ENCODE measurements at regions not wholly inside any gene's neighbourhood (a gene's known extent, or its start where the extent isn't known, plus 50 kb on each side); places are given as distances from the start of the nearest gene placed in this dataset.
A peak's percentile ranks its signal among the peaks of the same experiment; 100 is the strongest.

DNA sequence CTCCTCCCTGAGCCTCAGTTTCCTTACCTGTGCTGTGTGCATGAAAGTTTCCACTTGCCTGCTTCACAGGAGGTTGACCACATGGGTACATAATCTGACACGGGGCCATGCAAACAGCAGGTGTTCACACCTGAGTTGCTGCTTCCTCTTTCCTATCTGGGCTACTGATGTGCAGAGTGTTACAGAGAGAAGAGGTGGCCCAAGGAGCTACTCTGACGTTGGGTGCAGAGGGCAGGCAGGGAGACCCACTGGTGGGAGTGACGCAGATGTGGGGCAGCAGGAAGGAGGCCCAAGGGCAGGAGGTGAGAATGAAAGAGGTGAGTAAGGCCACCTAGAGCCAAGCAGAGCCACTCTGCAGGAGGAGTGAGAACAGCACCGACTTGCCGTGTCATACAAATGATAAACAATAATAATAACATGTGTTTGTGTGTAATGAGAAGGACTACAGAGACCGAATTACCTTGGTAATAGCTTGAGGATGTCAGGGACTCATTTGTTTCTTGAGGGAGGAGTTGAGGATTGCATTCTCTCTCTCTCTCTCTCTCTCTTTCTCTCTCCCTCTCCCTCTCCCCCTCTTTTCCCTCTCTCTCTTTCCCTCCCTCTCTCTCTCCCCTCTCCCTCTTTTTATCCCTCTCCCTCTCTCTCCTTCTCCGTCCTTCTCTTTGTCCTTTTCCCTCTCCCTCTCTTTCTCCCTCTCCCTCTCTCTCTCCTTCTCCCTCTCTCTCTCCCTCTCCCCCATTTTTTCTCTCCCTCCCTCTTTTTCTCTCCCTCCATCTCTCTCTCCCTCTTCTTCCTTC lies 87.4 kb upstream of the IGSF21 start:
- no peak for DNase-seq

DNA sequence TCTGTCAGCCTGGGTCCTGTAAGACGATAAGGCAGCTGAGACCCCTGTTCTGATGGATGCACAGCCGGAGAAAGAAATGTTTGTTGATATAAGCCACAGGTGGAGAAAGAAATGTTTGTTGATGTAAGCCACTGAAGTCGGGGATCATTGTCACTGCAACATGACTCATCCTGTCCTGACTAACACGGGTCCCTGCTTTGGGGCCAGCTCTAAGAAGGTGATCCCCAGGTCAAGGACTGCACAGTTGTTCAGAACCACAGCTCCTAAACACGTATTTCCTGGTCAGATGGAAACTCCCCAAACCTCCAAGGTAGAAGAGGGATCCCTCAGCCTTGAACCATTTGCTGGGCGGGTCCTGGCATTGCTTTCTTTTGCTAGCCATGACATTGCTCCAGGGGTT lies 86.4 kb upstream of the IGSF21 start:
- DNase-seq: no peak

DNA sequence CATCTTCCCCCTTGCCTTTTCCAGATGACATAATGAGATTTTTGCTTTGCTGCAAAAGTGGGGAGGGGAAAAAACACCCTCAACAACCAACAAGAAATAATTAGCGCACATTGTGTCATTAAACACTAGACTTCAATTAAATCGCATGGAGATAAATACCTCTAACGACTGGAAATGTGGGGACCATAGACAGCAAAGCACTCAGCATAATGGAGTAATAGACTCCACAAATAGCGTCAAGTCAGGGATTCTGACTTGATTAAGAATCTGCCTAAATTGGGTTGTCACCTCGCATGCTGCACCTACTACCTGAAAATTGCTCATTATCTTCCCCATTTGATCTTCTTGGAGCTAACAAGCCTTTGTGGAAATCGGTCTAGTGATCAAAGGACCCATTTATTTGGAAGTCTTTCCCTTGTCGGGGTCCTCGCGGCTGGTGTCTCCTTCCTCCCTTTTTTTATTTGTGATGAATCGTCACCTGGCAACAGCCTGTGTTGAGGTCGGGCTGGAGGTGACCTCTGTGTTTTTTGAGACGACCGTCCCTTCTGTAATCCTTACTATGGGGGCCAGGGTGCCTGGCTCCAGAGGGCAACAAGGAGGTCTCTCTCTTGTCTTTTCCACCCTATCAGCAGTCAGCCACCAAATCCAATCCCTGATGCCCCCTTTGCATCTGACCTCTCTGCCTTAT lies 75.3 kb upstream of the IGSF21 start:
- no peak for DNase-seq

DNA sequence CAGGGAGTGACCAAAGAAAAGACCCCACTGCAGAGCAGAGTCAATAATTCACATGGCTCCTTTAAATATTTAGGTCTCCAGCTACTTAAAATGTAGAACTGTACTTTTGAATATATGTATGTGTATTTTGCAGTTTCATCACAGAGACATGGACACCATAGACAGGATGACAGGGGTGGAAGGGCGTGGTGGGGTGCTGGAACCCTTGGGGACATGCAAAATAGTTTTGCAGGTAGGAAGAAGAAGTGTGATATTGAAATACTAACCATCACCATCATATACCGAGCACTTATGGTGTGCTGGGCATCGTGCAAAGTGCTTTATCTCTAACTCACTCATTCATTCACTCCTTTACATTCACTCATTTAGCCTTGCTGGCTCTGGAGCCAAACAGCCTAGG lies 72.5 kb upstream of the IGSF21 start:
- no peak for DNase-seq

DNA sequence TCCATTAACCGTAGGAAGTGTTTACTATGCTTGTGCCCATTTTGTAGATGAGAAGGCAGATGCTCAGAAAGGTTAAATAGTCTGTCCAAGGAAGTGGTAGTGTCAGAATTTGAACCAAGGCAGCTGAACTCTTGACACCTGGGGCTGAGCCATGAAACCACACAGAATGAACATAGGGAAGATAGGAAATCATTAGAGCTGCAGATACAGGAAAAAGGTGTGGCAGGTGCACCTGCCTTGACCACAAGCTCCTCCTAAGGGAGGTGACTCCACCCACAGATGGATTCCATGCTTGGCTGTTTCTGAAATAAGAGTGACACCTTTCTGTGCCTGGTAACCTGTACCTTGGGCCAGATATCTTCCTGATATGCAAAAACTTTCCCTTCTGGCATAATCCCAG lies 69.9 kb upstream of the IGSF21 start:
- DNase-seq: peak; percentile 33

DNA sequence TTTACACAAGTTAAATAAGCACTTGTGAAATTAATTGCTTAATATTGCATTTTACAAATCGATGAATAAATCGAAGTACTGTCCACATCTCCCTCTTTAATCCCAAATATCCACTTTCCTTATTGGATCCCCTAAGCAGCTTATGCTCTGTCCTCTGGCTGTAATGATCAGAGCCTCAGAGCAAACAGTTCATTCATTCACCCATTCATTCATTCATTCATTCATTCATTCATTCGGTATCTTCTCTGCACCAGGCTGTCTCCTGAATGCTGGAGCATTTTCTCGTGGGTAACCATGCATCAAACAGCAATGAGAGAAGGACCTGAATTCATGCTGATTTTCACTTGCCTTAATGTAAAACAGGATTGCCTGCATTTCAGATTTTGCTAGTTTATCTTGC lies 69.5 kb upstream of the IGSF21 start:
- DNase-seq: no peak

DNA sequence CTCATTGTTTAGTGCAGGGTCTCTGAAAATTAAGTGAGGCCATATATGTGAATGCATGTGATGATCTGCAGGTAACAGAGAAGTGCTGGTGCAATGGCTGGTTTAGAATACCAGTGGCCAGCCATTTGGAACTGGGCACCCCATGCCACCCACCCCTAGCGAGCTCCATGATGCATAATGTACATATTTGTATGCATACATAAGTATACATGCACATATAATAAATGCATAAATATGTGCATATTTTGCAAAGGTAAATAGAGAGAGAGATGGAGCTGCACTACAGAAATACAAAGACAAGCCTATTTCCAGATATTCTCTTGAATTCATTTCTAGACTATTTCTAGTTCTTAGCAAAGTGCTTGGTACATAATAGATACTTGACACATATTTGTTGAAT lies 68.5 kb upstream of the IGSF21 start:
- DNase-seq: no peak

DNA sequence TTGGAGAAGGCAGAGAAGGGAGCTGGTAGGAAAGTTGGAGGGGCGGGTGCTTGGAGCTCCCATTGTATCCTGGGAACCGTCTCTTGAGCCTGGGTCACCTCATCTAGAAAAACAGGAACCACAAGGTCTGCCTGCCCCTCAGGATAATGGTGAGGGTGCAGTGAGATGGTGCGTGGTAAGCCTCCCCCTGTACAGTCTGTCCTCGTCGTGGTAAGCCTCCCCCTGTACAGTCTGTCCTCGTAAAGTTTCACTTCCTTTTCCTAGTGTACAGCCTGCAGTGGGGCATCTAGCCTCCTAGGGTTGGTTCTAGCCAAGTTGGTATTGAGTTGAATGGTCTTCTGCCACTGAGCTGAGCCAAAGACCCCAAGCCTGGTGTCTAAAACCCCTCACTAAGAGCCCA lies 66.5 kb upstream of the IGSF21 start:
- no peak for DNase-seq

DNA sequence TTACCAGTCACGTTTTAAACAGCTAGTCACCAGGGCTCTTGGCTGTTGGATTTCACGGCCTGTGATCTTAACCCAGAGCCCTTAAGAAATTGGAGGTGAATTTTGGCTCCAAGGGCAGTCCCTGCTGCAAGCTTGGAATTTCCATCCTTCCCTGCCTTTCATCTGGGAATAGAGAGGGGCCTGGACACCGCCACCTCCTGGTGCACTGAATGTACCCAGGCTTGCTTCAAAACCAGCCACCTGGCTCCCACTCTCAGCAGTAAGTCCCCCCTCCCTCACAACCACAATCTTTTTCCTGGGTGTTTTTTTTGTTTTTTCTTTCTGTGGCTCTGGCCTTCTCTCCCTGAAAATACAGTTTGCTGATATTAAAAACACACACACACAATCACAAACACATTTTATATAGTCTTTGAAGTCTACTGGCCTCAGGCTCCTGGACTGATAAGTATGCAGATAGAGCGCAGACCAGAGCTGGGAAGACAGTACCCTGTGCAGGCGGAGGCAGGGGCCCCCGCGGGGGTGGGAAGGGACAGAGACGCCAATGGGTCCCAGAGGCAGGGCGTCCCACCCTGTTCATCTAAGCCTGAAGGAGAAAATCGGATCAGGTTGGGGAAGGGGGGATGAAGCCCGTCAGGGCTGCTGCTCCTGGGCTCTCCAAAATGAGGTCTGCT lies 65.8 kb upstream of the IGSF21 start:
- no peak for DNase-seq

DNA sequence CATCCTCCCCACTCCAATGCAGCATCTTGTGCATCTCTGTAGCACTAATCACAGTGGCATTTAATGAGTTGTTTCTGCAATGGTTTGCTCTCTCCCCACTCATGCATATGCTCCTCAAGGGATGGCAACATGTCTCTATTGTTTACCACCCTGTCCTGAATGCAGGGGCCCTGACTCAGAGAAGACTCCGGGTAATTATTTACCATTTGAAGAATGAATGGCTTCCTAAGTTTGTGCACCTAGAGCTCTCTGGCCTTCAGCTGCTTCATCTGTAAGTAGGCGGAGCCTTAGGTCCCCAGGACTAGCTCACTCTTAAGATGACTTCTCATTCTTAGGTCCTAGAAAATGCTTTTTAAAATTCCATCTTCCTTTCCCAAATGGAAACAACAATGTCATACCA lies 63.7 kb upstream of the IGSF21 start:
- no peak for DNase-seq

DNA sequence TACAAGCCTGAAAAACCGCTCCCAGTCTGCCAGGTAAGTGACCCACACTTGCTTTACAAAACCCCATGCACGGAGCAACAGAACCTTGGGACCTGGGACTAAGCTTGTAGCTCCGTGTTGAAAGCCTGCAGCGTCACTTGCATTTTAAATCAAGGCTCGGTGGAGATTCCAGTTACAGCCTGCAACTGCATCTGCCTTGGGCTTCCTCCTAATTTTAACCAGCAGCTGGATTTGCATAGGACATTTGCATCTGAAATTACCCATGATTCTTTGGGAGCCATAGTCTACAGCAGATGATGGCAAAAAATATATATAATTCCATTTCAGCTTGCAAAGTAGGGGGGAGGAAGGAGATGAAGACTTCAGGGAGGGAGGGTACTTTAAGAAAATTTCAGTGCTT lies 62.4 kb upstream of the IGSF21 start:
- DNase-seq: no peak

DNA sequence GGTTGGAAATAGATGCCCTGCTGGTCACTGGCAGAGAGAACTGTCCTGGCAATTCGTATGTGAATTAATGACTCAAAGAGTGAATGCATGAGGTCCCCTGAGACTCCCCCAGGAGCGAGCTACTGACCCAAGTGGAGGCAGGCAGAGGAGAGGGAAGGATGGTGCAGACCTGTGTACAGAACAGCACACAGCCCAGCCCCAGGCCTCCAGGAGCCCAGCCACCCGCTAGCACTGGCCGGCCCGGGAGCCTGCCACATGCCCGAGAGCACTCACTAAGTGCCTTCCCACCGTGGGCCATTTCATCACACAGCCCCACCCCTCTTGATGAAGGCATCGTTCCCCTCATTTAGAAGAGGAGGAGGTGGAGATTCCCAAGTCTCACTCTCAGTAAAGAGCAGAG lies 62.0 kb upstream of the IGSF21 start:
- DNase-seq: no peak

DNA sequence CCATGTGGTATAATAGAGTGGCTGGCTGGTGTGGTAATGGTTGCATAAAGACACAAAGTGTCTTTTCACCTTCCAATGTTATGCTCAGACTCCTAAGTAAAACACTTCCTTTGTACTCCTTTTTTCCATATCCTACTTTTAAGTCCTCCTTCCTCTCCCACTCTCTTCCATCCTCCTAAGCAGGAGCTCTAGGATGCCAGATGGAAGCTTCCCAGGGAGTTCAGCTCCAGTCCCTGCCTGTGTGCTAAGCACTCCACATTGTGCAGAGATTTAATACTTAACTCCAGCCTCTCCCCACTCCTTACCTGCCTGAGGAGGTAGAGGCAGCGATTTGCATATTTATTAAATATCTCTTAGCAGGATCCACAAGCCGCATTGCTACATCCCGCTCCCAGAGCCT lies 60.5 kb upstream of the IGSF21 start:
- DNase-seq: no peak

DNA sequence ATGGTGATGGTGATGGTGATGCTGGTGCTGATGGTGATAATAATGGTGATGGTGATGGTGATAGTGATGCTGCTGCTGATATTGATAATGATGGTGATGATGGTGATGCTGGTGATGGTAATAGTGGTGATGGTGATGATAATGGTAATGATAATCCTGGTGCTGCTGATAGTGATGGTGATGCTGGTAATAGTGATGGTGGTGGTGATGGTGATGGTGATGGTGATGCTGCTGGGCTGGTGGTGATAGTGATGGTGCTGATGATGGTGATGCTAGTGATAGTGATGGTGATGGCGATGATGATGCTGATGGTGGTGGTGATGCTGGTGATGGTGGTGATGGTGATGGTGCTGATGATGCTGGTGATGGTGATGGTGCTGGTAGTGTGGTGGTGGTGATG lies 58.4 kb upstream of the IGSF21 start:
- no peak for DNase-seq

DNA sequence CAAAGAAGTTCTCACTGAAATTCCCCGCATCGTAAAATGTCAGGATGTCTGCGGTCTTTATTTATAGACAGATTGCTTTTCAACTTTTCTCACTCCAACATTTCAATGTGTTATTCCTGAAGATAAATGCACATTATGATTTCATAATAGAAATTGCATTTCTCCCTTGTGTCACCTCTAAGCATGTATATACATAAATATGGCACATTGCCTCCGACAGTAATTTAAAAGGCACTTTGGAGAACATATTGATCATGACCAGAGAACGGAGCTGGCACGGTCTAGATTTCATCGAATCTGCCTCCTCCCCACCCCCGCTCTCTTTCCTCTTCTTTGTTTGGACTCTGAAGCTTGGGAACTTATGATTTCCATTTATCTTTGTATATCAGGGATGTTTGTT lies 54.9 kb upstream of the IGSF21 start:
- DNase-seq: no peak

DNA sequence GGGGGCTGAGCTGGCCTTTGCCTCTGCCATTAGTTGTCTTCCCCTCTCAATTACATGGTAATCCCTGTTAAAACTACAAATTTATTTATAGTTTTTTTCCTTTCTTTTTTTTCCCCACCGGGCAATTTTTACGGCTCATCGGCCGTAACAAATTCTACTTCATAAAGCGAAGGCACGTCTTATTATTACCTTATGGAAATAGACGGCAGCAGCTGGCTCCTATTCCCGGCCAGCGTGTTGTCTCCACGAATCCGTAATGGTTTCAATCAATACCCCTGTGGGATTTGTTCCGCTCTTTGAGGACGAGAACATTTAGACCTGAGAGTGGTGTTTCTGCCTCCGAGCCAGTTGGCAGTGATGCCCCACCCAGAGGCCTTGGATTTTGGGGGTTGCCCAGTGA lies 52.4 kb upstream of the IGSF21 start:
- no peak for DNase-seq

DNA sequence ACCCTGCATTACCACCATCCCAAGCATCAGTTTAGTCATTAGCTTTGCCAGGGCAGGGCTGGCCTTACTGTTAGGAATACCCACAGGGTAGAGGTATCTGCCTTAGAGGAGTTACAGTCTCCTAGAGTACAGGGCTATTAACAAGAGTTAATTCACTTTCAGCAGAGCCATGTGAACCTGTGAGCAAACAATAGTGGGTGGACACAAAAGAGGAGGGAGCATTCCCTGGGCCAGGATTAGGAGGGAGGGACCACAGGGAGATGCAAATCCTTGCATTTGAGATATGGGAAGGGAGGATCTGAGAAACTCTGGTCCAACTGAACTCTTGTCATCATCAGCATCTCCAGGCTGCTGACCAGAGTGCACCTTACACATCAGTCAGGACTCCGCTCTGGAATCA lies 51.1 kb upstream of the IGSF21 start:
- DNase-seq: no peak

DNA sequence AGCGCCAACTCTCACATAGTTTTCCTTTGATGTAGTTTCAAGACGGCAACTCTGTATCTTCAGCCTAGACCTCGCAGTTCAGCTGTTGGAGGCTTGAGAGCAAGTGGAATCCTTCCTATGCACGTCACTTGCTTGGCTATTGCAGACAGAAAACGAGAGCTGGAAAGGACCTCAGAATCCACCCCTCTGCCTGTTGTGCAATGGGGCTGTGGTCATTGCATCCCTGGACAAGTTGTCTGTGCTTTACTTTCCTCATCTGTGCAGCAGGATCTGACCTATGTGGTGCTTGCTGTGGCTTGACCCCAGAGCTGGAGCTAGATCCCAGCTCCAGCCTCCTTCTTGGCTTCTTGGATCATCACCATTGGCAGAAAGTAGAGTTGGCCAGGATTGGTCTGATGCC lies 50.0 kb upstream of the IGSF21 start:
- no peak for DNase-seq
